A549 (cell line): ENCODE measurements at regions not wholly inside any gene's neighbourhood (a gene's known extent, or its start where the extent isn't known, plus 50 kb on each side); places are given as distances from the start of the nearest gene placed in this dataset.
A peak's percentile ranks its signal among the peaks of the same experiment; 100 is the strongest.

ENCODE experiments used
- CEBPB ChIP-seq, 2 experiments: fragments of >200 bp in 1 of 2; sonication (Bioruptor Twin) in 1 of 2; formaldehyde crosslinking in 1 of 2; IDR thresholded peaks; 2 replicates each; pipeline ENCODE4 v1.6.1; 2012 to 2016
- ESRRA ChIP-seq: fragments of 150-350 bp; IDR thresholded peaks from 2 replicates; pipeline ENCODE4 v1.6.1; 2014; ENCODE audit warnings: mild to moderate bottlenecking, low read length, borderline replicate concordance
- JUN ChIP-seq, 2 experiments: fragments of >200 bp; sonication (Bioruptor Twin); formaldehyde crosslinking; IDR thresholded peaks; 2 replicates in 1 of 2; 3 replicates in 1 of 2; pipeline ENCODE4 v1.6.1; 2016 to 2017
- KDM5A ChIP-seq: fragments of 200-600 bp; sonication (generic); IDR thresholded peaks from 2 replicates; pipeline ENCODE4 v1.6.1; 2016; ENCODE audit warnings: antibody characterized with exemption, mild to moderate bottlenecking
- MAZ ChIP-seq: fragments of 150-350 bp; IDR thresholded peaks from 2 replicates; pipeline ENCODE4 v1.6.1; 2014; ENCODE audit warnings: antibody characterized with exemption, low read depth, low read length, borderline replicate concordance
- NPAS2 ChIP-seq: fragments of 250-450 bp; sonication (Bioruptor Pico); IDR thresholded peaks from 2 replicates; pipeline ENCODE4 v1.8.0; 2022; ENCODE audit warnings: mild to moderate bottlenecking, moderate library complexity, borderline replicate concordance
- POLR2A ChIP-seq: IDR thresholded peaks from 2 replicates; pipeline ENCODE4 v1.6.1; 2012; ENCODE audit warnings: mild to moderate bottlenecking, low read length
- SREBF2 ChIP-seq: fragments of 450-650 bp; IDR thresholded peaks from 2 replicates; pipeline ENCODE4 v1.6.1; 2014; ENCODE audit warnings: mild to moderate bottlenecking, moderate library complexity
- TF ChIP-seq, protein P1 (sequence below): fragments of >200 bp; sonication (Bioruptor Twin); formaldehyde crosslinking; IDR thresholded peaks from 3 replicates; pipeline ENCODE4 v1.5.1; 2016
- TF ChIP-seq, protein P2 (sequence below): fragments of 200-600 bp; sonication (generic); IDR thresholded peaks from 2 replicates; pipeline ENCODE4 v1.6.1; 2016; ENCODE audit warnings: antibody characterized with exemption, mild to moderate bottlenecking, moderate library complexity

DNA sequence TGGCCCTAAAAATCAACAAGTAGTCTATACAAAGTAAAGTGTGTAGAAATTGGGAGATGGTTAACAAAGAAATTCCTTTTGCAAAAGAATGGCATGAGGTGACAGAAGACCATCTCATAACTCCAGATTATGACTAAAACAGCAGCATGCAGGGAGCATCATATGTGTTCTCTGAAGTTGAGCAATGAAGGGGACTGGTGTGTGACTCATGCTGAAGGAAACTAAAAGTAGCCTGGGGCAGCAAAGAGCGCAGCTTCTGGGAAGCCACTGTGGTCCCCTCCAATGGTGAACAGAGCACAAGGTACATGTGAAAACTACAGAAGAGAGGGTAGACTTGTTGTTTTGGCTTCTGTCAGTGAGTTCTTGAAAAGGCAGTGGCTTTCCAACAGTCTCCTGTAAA, 133.4 kb downstream of the MACC1 start:
- TF ChIP-seq, protein P1, sequence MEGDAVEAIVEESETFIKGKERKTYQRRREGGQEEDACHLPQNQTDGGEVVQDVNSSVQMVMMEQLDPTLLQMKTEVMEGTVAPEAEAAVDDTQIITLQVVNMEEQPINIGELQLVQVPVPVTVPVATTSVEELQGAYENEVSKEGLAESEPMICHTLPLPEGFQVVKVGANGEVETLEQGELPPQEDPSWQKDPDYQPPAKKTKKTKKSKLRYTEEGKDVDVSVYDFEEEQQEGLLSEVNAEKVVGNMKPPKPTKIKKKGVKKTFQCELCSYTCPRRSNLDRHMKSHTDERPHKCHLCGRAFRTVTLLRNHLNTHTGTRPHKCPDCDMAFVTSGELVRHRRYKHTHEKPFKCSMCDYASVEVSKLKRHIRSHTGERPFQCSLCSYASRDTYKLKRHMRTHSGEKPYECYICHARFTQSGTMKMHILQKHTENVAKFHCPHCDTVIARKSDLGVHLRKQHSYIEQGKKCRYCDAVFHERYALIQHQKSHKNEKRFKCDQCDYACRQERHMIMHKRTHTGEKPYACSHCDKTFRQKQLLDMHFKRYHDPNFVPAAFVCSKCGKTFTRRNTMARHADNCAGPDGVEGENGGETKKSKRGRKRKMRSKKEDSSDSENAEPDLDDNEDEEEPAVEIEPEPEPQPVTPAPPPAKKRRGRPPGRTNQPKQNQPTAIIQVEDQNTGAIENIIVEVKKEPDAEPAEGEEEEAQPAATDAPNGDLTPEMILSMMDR = no peak
- TF ChIP-seq, protein P2, sequence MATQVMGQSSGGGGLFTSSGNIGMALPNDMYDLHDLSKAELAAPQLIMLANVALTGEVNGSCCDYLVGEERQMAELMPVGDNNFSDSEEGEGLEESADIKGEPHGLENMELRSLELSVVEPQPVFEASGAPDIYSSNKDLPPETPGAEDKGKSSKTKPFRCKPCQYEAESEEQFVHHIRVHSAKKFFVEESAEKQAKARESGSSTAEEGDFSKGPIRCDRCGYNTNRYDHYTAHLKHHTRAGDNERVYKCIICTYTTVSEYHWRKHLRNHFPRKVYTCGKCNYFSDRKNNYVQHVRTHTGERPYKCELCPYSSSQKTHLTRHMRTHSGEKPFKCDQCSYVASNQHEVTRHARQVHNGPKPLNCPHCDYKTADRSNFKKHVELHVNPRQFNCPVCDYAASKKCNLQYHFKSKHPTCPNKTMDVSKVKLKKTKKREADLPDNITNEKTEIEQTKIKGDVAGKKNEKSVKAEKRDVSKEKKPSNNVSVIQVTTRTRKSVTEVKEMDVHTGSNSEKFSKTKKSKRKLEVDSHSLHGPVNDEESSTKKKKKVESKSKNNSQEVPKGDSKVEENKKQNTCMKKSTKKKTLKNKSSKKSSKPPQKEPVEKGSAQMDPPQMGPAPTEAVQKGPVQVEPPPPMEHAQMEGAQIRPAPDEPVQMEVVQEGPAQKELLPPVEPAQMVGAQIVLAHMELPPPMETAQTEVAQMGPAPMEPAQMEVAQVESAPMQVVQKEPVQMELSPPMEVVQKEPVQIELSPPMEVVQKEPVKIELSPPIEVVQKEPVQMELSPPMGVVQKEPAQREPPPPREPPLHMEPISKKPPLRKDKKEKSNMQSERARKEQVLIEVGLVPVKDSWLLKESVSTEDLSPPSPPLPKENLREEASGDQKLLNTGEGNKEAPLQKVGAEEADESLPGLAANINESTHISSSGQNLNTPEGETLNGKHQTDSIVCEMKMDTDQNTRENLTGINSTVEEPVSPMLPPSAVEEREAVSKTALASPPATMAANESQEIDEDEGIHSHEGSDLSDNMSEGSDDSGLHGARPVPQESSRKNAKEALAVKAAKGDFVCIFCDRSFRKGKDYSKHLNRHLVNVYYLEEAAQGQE = no peak
- TF ChIP-seq SREBF2 (no peak), POLR2A (no peak), JUN (IDR thresholded peaks at IDR 0.05) (no peak), MAZ (no peak), CEBPB (IDR thresholded peaks at IDR 0.05) (peak; percentile 38 to 52; a peak in 3 of 4 replicates), ESRRA (no peak), NPAS2 (CRISPR knock-in tag) (no peak), KDM5A (no peak)
